Bone marrow (tissue), 2 donors: ENCODE measurements at regions not wholly inside any gene's neighbourhood (a gene's known extent, or its start where the extent isn't known, plus 50 kb on each side); places are given as distances from the start of the nearest gene placed in this dataset.

ENCODE experiments used
- DNase-seq, 2 donors: peaks; one replicate each; lab custom pipeline; 2025; lab: John Stamatoyannopoulos, UW

DNA sequence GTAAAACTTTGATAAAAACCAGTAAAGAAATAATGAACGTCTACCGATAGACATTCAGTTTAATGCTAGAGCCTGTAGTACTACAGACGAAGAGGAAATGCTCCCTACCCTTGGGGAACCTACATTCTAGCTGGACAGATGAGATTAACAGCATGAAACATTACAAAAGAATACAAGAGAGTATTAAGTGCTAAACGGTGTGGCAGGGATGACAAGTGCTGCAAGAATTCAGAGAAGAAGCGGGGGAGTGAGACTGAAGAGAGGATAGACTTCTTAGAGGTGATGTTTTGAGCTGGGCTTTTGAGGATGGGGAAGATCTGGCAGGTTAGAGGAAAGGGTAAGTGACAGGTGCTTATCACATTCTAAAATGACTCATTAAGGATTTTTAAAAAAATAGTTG is 52.6 kb upstream of the ESX1 start:
- DNase-seq = no peak

DNA sequence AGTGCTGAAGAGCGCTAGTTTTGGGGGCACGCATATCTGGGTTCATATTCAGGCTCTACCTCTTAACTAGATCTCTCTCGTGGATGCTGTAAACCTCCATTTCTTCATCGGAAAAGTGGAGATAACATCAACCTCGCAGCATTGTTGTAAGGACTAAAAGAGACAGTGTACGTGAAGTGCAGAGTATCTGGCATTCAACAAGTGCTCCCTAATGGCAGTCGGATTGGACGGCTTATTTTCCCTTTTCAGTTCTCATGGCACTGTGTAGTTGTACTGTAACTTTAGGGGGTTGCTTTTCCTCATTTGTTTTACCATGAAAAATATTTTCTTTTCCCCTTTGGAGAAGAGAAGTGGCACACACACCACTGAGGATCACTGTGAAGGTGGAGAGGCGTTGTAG is 51.4 kb upstream of the ESX1 start:
- DNase-seq = no peak
